K562 (cell line): ENCODE measurements at regions not wholly inside any gene's neighbourhood (a gene's known extent, or its start where the extent isn't known, plus 50 kb on each side); places are given as distances from the start of the nearest gene placed in this dataset.

ENCODE experiments used
- HNRNPK ChIP-seq: fragments of 200-400 bp; formaldehyde crosslinking; IDR thresholded peaks from one replicate; pipeline ENCODE4 v1.6.1; 2018; ENCODE audit warnings: mild to moderate bottlenecking, low read depth, low read length; ENCODE audit not compliant: poor library complexity, severe bottlenecking
- TCF7 ChIP-seq: sonication (generic); IDR thresholded peaks from 2 replicates; pipeline ENCODE4 v1.6.1; 2016; ENCODE audit warnings: antibody characterized with exemption, borderline replicate concordance
- ZEB2 ChIP-seq: fragments of 450-650 bp; IDR thresholded peaks from 2 replicates; pipeline ENCODE4 v1.6.1; 2016
- TF ChIP-seq, protein P1 (sequence below): fragments of 450-650 bp; IDR thresholded peaks from 2 replicates; pipeline ENCODE4 v1.6.1; 2016; ENCODE audit warnings: mild to moderate bottlenecking, moderate library complexity
- TF ChIP-seq, protein P2 (sequence below): sonication (generic); formaldehyde crosslinking; IDR thresholded peaks from 2 replicates; pipeline ENCODE4 v1.8.1; 2022; ENCODE audit warnings: missing genetic modification reagents
- TF ChIP-seq, protein P3 (sequence below): sonication (generic); formaldehyde crosslinking; IDR thresholded peaks from 2 replicates; pipeline ENCODE4 v1.8.0; 2023; ENCODE audit warnings: mild to moderate bottlenecking, missing genetic modification reagents

DNA sequence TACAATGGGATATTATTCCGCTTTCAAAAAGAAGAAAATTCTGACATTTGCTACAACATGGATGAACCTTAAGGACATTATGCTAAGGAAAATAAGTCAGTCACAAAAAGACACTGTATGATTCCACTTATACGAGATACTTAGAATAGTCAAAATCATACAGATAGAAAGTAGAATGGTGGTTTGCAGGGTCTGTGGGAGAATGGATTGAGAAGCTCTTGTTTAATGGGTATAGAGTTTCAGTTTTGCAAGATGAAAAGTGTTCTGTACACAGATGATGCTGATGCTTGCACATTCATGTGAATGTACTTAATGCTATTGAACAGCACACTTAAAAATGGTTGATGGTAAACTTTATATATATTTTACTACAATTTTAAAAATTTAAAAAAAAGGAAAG, 2050.7 kb upstream of the WWC1 start (continued):
- TF ChIP-seq, protein P1, sequence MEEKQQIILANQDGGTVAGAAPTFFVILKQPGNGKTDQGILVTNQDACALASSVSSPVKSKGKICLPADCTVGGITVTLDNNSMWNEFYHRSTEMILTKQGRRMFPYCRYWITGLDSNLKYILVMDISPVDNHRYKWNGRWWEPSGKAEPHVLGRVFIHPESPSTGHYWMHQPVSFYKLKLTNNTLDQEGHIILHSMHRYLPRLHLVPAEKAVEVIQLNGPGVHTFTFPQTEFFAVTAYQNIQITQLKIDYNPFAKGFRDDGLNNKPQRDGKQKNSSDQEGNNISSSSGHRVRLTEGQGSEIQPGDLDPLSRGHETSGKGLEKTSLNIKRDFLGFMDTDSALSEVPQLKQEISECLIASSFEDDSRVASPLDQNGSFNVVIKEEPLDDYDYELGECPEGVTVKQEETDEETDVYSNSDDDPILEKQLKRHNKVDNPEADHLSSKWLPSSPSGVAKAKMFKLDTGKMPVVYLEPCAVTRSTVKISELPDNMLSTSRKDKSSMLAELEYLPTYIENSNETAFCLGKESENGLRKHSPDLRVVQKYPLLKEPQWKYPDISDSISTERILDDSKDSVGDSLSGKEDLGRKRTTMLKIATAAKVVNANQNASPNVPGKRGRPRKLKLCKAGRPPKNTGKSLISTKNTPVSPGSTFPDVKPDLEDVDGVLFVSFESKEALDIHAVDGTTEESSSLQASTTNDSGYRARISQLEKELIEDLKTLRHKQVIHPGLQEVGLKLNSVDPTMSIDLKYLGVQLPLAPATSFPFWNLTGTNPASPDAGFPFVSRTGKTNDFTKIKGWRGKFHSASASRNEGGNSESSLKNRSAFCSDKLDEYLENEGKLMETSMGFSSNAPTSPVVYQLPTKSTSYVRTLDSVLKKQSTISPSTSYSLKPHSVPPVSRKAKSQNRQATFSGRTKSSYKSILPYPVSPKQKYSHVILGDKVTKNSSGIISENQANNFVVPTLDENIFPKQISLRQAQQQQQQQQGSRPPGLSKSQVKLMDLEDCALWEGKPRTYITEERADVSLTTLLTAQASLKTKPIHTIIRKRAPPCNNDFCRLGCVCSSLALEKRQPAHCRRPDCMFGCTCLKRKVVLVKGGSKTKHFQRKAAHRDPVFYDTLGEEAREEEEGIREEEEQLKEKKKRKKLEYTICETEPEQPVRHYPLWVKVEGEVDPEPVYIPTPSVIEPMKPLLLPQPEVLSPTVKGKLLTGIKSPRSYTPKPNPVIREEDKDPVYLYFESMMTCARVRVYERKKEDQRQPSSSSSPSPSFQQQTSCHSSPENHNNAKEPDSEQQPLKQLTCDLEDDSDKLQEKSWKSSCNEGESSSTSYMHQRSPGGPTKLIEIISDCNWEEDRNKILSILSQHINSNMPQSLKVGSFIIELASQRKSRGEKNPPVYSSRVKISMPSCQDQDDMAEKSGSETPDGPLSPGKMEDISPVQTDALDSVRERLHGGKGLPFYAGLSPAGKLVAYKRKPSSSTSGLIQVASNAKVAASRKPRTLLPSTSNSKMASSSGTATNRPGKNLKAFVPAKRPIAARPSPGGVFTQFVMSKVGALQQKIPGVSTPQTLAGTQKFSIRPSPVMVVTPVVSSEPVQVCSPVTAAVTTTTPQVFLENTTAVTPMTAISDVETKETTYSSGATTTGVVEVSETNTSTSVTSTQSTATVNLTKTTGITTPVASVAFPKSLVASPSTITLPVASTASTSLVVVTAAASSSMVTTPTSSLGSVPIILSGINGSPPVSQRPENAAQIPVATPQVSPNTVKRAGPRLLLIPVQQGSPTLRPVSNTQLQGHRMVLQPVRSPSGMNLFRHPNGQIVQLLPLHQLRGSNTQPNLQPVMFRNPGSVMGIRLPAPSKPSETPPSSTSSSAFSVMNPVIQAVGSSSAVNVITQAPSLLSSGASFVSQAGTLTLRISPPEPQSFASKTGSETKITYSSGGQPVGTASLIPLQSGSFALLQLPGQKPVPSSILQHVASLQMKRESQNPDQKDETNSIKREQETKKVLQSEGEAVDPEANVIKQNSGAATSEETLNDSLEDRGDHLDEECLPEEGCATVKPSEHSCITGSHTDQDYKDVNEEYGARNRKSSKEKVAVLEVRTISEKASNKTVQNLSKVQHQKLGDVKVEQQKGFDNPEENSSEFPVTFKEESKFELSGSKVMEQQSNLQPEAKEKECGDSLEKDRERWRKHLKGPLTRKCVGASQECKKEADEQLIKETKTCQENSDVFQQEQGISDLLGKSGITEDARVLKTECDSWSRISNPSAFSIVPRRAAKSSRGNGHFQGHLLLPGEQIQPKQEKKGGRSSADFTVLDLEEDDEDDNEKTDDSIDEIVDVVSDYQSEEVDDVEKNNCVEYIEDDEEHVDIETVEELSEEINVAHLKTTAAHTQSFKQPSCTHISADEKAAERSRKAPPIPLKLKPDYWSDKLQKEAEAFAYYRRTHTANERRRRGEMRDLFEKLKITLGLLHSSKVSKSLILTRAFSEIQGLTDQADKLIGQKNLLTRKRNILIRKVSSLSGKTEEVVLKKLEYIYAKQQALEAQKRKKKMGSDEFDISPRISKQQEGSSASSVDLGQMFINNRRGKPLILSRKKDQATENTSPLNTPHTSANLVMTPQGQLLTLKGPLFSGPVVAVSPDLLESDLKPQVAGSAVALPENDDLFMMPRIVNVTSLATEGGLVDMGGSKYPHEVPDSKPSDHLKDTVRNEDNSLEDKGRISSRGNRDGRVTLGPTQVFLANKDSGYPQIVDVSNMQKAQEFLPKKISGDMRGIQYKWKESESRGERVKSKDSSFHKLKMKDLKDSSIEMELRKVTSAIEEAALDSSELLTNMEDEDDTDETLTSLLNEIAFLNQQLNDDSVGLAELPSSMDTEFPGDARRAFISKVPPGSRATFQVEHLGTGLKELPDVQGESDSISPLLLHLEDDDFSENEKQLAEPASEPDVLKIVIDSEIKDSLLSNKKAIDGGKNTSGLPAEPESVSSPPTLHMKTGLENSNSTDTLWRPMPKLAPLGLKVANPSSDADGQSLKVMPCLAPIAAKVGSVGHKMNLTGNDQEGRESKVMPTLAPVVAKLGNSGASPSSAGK = no peak
- TF ChIP-seq, protein P2, sequence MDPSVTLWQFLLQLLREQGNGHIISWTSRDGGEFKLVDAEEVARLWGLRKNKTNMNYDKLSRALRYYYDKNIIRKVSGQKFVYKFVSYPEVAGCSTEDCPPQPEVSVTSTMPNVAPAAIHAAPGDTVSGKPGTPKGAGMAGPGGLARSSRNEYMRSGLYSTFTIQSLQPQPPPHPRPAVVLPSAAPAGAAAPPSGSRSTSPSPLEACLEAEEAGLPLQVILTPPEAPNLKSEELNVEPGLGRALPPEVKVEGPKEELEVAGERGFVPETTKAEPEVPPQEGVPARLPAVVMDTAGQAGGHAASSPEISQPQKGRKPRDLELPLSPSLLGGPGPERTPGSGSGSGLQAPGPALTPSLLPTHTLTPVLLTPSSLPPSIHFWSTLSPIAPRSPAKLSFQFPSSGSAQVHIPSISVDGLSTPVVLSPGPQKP (CRISPR knock-in tag) = no peak
- TF ChIP-seq TCF7 (no peak), ZEB2 (no peak), HNRNPK (no peak)
- TF ChIP-seq, protein P3, sequence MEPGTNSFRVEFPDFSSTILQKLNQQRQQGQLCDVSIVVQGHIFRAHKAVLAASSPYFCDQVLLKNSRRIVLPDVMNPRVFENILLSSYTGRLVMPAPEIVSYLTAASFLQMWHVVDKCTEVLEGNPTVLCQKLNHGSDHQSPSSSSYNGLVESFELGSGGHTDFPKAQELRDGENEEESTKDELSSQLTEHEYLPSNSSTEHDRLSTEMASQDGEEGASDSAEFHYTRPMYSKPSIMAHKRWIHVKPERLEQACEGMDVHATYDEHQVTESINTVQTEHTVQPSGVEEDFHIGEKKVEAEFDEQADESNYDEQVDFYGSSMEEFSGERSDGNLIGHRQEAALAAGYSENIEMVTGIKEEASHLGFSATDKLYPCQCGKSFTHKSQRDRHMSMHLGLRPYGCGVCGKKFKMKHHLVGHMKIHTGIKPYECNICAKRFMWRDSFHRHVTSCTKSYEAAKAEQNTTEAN = no peak
